ENCODE measurements at regions not wholly inside any gene's neighbourhood (a gene's known extent, or its start where the extent isn't known, plus 50 kb on each side); places are given as distances from the start of the nearest gene placed in this dataset.

DNA sequence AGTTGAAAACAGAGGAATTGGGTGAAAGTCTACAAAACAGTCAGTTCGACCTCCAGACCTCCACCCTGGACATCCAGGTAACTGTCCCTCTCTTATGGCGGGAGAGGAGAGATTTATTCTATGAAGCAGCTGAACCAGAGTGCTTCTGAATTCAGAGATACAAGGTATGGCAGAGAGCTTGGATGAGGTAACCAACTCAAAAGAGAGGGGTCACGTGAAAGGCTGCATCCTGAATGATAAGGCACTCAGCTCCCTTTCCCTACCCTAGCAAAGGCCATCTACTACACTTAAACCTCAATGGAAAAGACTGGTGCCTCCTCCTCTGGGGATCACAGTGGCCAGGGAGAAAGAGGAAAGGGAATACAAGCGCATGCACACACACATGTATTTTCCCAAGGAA is 88.4 kb upstream of the KCNA3 start:
- TF ChIP-seq, protein P1, sequence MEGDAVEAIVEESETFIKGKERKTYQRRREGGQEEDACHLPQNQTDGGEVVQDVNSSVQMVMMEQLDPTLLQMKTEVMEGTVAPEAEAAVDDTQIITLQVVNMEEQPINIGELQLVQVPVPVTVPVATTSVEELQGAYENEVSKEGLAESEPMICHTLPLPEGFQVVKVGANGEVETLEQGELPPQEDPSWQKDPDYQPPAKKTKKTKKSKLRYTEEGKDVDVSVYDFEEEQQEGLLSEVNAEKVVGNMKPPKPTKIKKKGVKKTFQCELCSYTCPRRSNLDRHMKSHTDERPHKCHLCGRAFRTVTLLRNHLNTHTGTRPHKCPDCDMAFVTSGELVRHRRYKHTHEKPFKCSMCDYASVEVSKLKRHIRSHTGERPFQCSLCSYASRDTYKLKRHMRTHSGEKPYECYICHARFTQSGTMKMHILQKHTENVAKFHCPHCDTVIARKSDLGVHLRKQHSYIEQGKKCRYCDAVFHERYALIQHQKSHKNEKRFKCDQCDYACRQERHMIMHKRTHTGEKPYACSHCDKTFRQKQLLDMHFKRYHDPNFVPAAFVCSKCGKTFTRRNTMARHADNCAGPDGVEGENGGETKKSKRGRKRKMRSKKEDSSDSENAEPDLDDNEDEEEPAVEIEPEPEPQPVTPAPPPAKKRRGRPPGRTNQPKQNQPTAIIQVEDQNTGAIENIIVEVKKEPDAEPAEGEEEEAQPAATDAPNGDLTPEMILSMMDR (IDR thresholded peaks at IDR 0.05), result no peak
- no peak for TF ChIP-seq EZH2 (IDR thresholded peaks at IDR 0.05; ENCODE audit: borderline replicate concordance, insufficient read depth, low read depth, low read length, poor library complexity, severe bottlenecking)
